ENCODE measurements at regions not wholly inside any gene's neighbourhood (a gene's known extent, or its start where the extent isn't known, plus 50 kb on each side); places are given as distances from the start of the nearest gene placed in this dataset.

DNA sequence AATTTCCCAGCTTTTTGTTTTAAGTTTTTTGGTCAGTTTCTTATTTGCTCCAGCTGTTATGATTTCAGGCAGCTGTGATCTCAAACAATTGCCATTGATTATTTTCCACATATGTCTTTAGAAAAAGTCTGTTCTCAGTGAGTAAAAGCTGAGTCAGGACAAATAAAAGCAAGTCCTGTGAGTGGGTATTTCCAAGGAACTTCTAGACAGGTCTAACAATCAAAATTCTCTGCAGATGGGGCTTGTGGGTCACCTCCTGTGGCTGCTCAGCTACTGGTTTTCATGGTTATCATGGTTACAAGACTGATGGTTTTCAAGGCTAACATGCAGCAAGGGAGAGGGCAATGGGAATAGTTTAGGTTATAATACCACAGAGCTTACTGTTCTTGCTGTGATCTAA is 585.7 kb downstream of the LMO4 start:
- POLR2A ChIA-PET, result interaction anchor here (0.5 kb wide), 1 partner anchor 11 kb away, joined by 3 read pairs; no protein-coding TSS in a partner anchor
- intact Hi-C loops (cut with micrococcal nuclease; ENCODE audit: unreplicated experiment), result no loop called here
- H3K27ac Mint-ChIP-seq (ENCODE audit: unreplicated experiment), result no peak overlapping the region
- H3K4me3 Mint-ChIP-seq (ENCODE audit: unreplicated experiment), result no peak overlapping the region
- no peaks in the 10 kb centered on the region for H3K27me3 Mint-ChIP-seq (ENCODE audit: insufficient read depth, unreplicated experiment)
- no peaks in the 10 kb centered on the region for H3K36me3 Mint-ChIP-seq (ENCODE audit: insufficient read depth, unreplicated experiment)
- DNase-seq, result no peak
- CTCF ChIA-PET, result no interaction called here
- TF ChIP-seq, protein P1, sequence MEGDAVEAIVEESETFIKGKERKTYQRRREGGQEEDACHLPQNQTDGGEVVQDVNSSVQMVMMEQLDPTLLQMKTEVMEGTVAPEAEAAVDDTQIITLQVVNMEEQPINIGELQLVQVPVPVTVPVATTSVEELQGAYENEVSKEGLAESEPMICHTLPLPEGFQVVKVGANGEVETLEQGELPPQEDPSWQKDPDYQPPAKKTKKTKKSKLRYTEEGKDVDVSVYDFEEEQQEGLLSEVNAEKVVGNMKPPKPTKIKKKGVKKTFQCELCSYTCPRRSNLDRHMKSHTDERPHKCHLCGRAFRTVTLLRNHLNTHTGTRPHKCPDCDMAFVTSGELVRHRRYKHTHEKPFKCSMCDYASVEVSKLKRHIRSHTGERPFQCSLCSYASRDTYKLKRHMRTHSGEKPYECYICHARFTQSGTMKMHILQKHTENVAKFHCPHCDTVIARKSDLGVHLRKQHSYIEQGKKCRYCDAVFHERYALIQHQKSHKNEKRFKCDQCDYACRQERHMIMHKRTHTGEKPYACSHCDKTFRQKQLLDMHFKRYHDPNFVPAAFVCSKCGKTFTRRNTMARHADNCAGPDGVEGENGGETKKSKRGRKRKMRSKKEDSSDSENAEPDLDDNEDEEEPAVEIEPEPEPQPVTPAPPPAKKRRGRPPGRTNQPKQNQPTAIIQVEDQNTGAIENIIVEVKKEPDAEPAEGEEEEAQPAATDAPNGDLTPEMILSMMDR (IDR thresholded peaks at IDR 0.05; ENCODE audit: insufficient read depth in 1 of 2, low read depth in 1 of 2, low read length in 1 of 2, severe bottlenecking in 1 of 2, unreplicated experiment in 1 of 2), result no peak
- no peaks in the 10 kb centered on the region for H3K4me1 ChIP-seq
- H3K9me3 Mint-ChIP-seq (ENCODE audit: unreplicated experiment), result peaks cover 9% of the 10 kb centered on the region
- peaks cover 8% of the 10 kb centered on the region for H3K9me3 ChIP-seq
- no peaks in the 10 kb centered on the region for H3K27me3 ChIP-seq (replicated peaks; ENCODE audit: control insufficient read depth, insufficient read depth, low read length)
- H3K36me3 ChIP-seq (ENCODE audit: control insufficient read depth, insufficient read depth, low read length), result no peaks in the 10 kb centered on the region
- no peaks in the 10 kb centered on the region for H3K4me1 Mint-ChIP-seq (ENCODE audit: low read depth, unreplicated experiment)
- no peak overlapping the region for H3K4me3 ChIP-seq (ENCODE audit: low read depth, low read length)
- no TSS peak for BruUV-seq (replicated peaks)

DNA sequence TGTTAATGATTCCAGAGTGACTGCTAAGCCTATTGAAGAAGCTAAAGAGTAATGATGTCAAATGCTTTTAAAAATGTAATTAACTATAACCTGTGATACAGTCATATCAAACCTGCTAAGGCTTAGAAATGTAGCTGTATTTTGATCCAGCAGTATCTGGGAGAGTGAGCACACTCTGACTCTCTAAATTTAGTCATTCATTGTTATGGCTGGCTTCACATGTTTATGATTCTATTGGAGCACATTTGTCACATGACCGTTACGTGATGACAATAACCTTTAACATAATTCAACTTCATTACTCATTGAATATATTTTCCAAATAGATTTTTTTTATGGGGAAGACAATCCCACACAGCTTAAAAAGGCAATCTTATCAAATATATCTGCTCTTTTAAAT is 587.1 kb downstream of the LMO4 start:
- Histone ChIP-seq H3K4me3 (ENCODE audit: low read depth, low read length) (no peak overlapping the region), H3K36me3 (ENCODE audit: control insufficient read depth, insufficient read depth, low read length) (no peaks in the 10 kb centered on the region), H3K4me1 (no peaks in the 10 kb centered on the region), H3K27me3 (replicated peaks; ENCODE audit: control insufficient read depth, insufficient read depth, low read length) (no peaks in the 10 kb centered on the region), H3K9me3 (peaks cover 8% of the 10 kb centered on the region)
- H3K27ac Mint-ChIP-seq (ENCODE audit: unreplicated experiment), result no peak overlapping the region
- peaks cover 9% of the 10 kb centered on the region for H3K9me3 Mint-ChIP-seq (ENCODE audit: unreplicated experiment)
- TF ChIP-seq, protein P1 (IDR thresholded peaks at IDR 0.05; ENCODE audit: insufficient read depth in 1 of 2, low read depth in 1 of 2, low read length in 1 of 2, severe bottlenecking in 1 of 2, unreplicated experiment in 1 of 2), result no peak
- intact Hi-C loops (cut with micrococcal nuclease; ENCODE audit: unreplicated experiment), result no loop called here
- H3K4me1 Mint-ChIP-seq (ENCODE audit: low read depth, unreplicated experiment), result no peaks in the 10 kb centered on the region
- no peaks in the 10 kb centered on the region for H3K27me3 Mint-ChIP-seq (ENCODE audit: insufficient read depth, unreplicated experiment)
- no peak for DNase-seq
- BruUV-seq (replicated peaks), result no TSS peak
- no peak overlapping the region for H3K4me3 Mint-ChIP-seq (ENCODE audit: unreplicated experiment)
- CTCF ChIA-PET, result no interaction called here
- POLR2A ChIA-PET, result no interaction called here
- no peaks in the 10 kb centered on the region for H3K36me3 Mint-ChIP-seq (ENCODE audit: insufficient read depth, unreplicated experiment)

DNA sequence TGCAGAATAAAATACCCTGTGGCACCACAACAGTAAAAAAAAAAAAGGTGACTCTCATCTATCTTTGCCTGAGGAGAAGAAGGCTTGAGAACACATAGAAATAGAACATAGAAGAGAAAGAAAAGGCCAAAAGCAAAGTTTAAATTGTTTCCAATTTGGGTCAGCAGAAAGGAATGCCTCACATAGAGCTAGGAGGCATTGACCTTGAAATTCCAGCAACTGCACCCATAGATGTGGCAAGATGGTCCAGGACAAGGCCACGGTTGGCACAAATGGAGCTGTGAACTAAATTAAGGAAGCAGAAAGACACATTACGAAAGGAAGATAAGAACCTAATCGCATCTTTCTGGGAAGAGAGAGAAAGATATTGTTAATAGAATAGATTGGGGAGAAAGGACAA is 588.3 kb downstream of the LMO4 start:
- peaks cover under 1% of the 10 kb centered on the region for H3K9me3 Mint-ChIP-seq (ENCODE audit: unreplicated experiment)
- H3K36me3 ChIP-seq (ENCODE audit: control insufficient read depth, insufficient read depth, low read length), result no peaks in the 10 kb centered on the region
- H3K9me3 ChIP-seq, result peaks cover 8% of the 10 kb centered on the region; the same call in 1 of the 2 replicates
- TF ChIP-seq, protein P1 (IDR thresholded peaks at IDR 0.05; ENCODE audit: insufficient read depth in 1 of 2, low read depth in 1 of 2, low read length in 1 of 2, severe bottlenecking in 1 of 2, unreplicated experiment in 1 of 2), result no peak
- POLR2A ChIA-PET, result no interaction called here
- no peaks in the 10 kb centered on the region for H3K4me1 Mint-ChIP-seq (ENCODE audit: low read depth, unreplicated experiment)
- H3K27me3 ChIP-seq (replicated peaks; ENCODE audit: control insufficient read depth, insufficient read depth, low read length), result no peaks in the 10 kb centered on the region
- H3K27me3 Mint-ChIP-seq (ENCODE audit: insufficient read depth, unreplicated experiment), result no peaks in the 10 kb centered on the region
- intact Hi-C loops (cut with micrococcal nuclease; ENCODE audit: unreplicated experiment), result no loop called here
- H3K4me3 ChIP-seq (ENCODE audit: low read depth, low read length), result no peak overlapping the region
- no peaks in the 10 kb centered on the region for H3K4me1 ChIP-seq
- BruUV-seq (replicated peaks), result no TSS peak
- CTCF ChIA-PET, result no interaction called here
- no peak overlapping the region for H3K4me3 Mint-ChIP-seq (ENCODE audit: unreplicated experiment)
- H3K27ac Mint-ChIP-seq (ENCODE audit: unreplicated experiment), result no peak overlapping the region
- H3K36me3 Mint-ChIP-seq (ENCODE audit: insufficient read depth, unreplicated experiment), result no peaks in the 10 kb centered on the region
- no peak for DNase-seq

Measured in Caco-2 (cell line).